GM19467 (cell line): ENCODE measurements at regions not wholly inside any gene's neighbourhood (a gene's known extent, or its start where the extent isn't known, plus 50 kb on each side); places are given as distances from the start of the nearest gene placed in this dataset.

Source experiments
- ATAC-seq: cut with Tn5 transposase; IDR thresholded peaks from one replicate; pipeline ENCODE4 v1.9.1; 2021; ENCODE audit warnings: mild to moderate bottlenecking, moderate library complexity; ENCODE audit not compliant: unreplicated experiment

DNA sequence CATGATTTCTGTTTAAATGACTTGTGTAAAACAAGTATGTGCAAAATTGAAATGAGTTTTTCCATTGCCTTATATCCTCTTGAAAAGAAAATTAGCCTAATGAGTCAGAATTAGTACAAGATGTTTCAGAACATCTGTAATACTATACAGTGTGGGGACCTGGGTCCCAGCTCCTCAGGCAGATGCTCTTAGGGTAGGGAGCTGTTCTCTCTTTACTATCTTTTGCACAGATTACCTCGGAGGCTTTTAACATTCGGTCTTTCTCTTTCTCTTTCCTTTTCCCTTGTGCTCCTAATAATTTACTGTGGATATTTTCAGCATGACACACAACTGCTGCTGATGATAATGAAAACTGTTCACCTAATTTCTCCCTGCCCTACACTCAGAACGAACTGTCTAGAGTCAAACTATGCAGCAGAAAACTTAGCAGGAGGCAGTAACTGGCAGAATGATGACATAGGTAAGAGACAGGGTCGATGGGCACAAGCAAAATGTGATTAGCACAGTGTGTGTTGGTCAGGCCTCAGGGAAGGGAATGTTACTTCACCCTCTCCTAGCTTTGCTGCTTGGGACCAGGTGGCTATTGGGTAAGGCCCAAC, 455.3 kb downstream of the PDHA2 start:
- no peak for ATAC-seq

DNA sequence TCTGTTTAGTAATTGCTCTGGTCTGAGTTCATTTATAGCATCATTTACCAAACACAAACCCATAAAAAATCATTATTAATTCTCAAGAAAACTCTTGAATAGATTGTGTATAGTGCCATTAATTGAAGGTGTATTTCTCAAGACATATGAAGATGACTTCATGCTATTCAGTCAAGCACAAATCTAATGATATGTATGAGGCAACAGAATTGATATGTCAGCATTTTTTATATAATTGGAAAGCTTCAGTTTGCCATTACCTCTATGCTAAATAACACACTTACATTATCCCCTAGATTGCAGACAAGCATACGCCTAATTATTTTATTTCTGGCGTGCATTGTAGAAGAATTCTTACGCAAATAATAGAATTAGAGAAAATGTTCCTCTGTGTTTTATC, 461.8 kb downstream of the PDHA2 start:
- ATAC-seq, result no peak

DNA sequence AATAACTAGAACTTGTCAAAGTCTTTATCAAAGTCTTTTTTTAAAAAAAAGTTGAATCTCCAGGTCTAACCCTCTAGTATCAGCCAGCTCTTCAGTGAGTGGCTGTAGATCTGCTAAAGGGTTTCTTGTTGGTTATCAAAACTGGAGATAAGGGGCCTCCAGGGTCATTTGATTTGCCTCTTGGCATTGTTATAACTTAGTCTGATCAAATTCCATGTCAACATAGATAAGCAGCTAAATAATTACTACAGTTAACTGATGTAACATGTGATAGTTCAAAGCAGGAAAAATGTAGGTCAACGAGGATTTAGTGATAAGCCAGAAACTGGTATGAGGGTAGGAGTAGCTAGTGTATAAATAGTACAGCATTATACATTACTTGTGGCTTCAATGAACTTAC, 465.1 kb downstream of the PDHA2 start:
- no peak for ATAC-seq

DNA sequence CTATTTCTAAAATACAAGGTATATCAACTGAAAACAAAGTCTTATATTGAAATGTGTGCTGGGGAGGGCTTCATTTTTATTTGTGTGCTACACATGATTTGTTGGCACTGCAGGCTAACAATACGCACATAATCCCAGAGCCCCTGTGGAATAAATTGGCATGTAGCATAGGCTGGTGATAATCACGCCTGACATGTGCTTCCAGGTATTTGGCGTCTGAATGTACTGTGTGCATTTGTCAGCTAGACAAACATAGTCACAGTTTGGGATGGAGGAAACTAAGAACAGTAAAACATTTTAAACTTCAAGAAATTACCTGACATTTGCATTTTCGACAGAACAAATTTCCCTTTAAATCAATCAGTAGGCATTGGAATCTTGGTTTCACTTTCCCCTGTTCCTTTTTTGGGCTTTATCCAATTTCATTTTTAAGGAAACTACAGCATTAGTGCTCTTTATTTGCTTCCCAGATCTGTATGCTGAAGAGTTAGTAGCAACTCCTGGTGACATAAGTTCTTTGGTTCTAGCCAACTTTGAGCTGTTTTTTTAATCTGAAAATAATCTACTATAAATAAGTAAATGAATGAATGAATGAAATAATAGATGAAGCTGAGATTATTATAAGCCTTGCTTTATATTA, 472.3 kb downstream of the PDHA2 start:
- no peak for ATAC-seq

DNA sequence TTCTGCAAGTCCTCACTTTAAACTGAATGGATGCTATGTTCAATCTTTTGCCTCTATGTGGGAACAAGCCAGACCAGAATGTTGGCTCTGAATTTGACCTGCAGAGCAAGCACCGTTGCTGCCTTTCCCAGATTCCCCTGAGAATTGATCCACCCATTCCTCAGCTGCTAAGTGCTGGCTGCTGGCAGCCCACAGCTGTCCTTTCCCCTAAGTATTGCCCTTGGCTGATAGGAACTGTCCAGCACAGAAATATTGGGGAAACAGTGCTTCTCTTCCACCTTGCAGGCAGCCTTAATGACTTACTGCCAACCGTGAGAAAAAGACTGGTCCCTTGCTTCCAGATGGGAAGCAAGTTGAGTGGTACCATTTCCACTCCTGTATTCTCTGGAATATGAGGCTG, 475.9 kb downstream of the PDHA2 start:
- ATAC-seq, result no peak

DNA sequence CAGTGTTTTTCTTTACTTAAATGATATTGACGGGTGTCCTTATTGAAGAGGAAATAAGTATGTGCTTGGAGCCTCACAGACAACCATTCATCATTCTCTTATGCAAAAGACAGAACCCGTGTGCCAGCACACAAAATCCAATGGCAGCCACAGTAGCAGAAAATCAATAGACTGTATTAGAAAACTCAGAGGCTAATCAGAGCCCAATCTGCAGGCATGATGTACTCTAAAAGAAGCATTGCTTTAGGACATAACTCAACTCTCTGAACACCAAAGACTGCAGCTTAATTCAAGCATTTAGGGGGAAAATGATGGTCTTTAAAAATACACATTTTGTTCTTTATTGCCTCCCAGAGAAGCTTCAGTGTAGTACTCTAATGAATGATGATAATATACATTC, 476.9 kb downstream of the PDHA2 start:
- no peak for ATAC-seq

DNA sequence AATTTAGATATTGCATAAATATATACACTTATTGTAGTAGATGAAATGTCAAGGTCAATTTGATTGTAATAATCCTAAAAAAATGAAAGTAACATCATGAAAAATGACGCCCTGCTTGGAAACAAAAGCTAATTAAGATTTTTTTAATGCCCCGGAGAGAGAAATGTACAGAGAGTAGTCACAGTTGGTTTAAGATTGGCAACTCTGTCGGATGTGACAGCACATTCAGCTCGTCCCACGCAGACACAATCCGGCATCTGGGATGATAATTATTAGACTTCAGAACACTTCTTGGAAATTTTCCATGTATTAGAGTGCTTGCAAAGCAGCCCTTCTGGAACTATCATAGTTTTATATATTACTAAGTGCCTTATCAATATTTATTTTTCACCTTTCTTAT, 478.0 kb downstream of the PDHA2 start:
- no peak for ATAC-seq

DNA sequence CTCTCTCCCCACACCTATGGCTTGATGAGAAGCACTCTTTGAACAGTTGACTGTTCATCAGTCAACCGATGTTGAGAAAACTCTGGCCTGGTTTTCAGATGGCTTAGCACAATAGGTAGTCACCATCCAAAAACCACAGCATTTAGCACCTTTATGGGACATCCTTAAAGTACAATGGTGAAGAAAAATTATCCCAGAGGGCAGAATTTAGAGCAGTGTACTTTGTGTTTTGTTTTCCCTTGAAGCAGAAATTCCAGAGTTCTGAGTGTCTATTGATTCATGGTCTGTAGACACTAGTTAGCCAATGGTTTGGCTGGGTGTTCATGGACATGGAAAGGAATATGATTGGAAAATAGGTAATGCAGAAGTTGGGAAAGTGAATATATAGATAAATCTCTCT, 487.0 kb downstream of the PDHA2 start:
- no peak for ATAC-seq

DNA sequence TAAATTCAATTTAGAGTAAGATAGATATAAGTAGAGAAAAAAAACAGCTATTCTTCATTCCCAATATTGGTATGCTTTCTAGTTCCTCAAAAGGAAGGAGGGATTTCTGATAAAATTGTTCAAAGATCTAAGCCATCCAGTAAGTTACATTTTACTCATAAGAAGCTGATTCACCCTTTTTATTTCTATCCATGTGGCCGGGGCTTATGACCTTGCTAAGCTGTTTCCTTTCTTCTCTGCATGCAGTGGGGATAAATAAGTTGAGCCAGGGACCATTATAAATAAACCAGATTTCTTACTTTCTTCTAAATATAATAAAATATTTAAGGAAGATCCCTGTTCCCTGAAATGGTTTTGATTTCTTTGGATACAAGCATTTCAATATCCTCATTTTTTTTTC, 502.3 kb downstream of the PDHA2 start:
- ATAC-seq, result no peak

DNA sequence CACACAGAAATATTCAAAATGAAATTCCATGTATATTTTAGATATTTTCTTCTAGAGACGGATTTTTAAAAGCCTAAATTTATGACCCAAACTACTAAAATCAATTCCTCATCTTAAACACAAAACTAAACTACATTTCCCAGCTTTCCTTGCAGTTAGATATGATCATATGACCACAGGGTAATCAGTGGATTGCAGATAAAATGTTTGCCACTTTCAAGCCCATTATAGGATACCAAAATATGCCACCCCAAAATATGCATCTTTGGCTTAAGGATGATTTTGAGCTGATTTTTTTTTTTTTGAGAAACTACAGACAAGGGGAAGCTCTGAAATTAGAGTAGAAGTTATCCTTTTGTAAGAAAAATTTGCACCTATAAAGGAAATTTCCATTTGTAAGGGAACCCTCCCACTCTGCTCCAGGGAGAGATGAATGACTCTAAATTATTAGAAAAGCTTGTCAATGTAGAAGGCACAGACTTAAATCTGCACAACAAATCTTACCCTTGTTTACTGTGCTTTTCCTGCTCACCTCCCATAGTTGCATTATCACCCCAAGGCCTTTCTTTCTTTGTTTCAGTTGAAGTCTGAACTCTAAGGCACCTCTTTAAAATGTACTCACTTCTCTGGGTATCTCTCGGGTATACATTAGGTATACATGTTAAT, 503.0 kb downstream of the PDHA2 start:
- no peak for ATAC-seq

DNA sequence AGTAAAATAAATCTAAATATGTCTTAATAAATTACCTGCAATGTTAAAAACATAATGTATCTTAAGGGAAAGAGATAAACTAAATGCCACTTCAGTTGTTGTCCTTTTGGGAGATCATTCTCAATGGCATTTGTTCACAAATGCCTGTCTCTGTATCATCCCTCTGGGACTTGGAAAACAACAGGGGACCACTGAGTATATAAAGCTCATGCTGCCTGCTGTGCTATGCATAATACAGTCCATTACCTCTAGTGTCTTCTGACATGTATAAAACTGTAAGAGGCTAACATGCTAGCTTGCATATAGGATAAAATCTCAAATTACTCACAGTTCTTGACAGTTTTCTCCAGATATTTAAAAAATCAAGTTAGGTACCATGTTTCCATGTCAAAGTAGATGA, 503.9 kb downstream of the PDHA2 start:
- no peak for ATAC-seq

DNA sequence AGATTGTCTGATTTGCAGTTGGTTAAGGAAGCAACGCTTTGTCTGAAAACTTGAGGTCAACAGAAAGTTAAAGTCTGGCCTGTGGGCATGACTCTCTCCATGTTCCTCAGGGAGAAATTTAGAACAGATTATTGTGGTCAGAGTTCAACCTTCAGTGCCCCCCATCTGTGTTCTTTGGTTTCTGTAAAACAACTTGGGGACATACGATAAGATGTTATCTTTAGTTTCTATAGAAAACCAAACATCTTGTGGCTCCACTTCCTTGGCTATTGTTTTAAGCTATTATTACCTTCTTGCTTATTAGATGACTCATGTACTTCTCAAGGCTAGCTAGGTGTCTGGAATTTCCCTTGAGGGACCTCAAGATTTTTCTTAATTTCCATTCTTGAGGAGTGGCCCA, 507.7 kb downstream of the PDHA2 start:
- no peak for ATAC-seq

DNA sequence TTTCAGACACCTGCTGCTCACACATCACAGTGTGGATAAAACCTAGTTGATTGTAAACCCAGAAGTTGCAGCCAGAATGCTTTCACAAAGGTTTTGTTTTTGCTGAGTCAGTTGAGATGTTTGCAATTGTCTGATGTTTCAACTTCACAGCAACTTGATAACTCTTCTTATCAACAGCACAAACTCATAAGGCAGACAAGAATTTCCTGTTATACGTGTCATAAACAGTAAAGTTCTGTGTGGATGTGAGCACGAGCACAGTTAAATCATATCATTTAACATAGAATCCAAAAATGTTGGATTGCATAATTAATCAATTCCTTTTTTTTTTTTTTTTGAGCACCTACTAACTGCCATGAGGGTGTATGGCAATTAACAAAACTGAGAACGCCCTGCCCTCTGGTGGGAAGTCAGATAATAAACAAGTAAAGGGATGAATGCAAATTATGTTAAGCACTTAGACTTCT, 512.2 kb downstream of the PDHA2 start:
- ATAC-seq, result no peak

DNA sequence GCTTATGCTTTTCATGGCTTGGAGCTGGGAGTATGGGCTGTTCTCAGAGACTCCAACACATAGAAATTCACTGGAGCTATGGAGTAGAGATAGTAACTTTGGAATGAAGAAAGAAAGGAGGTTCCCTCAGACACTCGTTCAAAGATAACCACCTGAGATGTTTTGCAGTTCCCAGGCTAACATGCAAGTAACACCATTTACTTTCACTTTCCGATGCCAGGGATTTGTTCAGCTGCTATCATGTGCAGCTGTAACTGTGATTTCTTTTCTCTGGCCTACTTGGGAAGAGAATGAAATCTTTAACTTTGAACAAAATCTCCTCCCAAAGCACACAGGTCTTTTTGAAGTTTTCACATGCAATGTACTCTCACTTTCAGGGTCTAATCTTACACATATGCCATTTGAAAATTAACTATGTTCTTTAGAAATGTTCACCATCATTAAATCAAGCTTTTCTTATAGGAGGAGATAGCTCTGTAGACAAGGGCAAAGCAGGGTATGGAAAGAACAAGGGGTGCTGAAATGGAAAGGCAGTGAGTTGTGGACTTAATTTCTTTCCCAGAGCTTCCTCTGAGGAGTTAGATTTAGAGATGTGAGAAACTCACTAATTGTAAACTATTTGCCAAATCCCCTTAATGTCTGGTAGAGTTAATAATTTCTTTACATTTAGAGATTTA, 514.3 kb downstream of the PDHA2 start:
- ATAC-seq, result no peak

DNA sequence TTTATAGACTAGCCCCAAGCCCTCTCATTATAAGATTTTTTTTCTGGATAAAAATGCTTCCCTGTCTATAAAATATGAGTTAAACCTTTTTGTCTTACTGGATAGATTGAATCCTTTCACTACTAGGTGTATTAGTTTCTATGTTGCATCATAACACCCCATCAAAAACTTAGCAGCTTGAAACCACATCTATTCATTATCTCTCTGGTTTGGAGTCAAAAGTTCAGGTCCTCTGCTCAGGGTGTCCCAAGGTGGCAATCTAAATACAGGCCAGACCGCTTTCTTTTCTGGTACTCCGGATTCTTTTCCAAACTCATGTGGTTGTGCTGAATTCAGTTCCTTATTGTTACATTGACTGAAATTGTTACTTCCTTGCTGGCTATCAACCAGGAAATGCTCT, 515.5 kb downstream of the PDHA2 start:
- no peak for ATAC-seq

DNA sequence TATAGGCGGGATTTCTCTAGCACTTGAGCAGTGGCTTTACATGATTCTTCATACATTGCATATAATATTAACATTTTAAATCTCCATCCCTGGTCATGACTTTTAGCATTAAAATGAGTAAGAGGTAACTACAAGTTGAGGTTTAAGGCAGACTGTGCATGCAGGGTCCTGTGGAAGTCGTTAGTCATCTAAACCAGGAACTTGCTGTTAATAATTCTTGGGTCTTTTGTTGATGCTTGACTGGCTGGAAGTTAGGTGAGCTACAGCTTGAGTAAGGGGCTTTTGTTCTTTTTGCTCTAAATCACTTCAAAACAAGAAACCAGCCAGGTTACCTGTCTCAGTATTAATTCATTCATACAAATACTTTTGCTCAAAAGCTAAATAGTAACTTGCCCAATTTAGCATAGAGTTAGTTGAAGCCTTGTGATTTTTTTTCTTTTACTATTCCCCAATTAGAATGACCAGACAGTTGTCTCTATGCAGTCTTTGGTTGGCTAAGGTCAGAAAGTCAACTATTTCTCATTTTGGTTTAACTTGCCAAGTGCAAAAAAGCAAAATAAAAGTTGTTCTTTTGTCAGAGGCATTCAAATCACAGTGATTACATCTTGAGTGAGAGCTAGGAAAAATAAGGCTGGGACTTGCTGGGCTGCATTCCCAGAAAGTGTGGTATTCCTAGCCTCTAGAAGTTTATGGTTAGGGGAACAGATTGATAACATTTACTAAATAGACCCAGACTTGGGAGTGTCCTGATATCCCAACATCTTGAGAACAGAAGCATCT, 516.9 kb downstream of the PDHA2 start:
- ATAC-seq, result no peak

DNA sequence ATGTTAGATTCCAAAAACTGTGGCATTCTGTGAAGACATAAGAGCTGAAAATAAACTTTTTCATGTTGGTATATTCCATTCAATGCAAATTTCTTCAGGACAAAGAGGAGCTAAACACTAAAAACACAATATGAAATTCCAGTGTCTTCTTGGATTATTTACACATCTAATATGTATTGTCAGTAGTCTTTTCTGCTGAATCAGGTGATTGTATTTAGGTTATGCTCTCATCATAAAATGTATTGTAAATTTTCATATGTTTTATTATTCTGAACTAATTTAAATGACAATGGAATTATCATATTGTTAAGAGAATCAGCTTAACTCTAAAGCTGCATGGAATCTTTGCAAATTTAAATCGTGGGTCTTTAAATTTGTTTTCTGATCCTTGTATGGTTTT, 526.7 kb downstream of the PDHA2 start:
- no peak for ATAC-seq

DNA sequence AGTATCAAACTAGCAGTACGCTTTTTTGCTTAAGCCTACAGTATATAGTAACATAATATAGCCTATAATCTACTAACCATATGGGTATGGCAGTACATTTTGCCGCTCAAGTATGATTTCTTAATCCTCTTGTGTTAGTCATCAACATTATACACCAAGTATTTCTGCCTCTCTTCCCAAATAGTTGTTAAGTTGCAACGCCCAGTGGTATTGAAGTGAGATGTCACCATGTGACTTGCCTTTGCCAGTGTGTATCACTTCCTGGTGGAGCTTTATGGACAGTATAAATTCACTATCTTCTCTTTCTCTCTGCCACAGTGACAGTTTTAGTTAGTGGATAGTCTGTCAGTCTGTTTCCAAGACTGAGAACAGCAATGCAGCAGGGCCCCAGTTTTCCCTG, 535.5 kb downstream of the PDHA2 start:
- ATAC-seq, result no peak

DNA sequence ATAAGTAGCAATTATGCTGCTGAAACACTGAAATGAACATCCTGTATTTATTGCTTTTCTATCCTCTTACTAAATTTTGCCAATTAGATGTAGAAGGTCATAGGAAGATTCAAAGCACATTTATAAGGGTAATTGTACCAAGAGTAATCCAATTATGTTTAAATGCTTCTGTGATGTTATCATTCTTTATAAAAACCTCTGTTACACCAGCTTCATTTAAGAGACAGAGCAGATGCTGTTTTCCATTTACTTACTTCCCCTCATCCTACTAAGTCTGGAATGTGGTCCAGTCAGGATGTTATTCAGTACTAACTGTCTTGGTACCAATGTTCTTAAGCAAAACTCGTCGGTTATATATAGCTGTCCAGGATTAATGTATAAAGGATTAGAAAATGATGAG, 539.6 kb downstream of the PDHA2 start:
- ATAC-seq, result no peak

DNA sequence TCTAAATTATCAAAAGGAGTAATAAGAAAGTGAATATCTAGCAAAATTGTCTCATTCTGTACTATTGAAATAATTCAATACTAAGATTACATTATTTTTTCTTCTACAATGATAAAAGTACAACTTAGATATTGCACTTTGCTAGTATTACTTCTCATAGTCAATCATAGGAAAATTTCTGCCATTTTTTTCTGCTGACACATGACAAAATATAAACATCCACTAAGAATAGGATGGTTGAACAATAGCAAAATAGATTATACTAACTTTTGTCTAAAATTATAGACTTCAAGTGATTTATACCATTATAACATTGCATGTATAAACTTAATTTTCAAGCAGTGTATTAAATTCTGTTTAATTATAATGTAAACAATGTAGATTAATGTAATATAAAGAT, 540.2 kb downstream of the PDHA2 start:
- ATAC-seq, result no peak

DNA sequence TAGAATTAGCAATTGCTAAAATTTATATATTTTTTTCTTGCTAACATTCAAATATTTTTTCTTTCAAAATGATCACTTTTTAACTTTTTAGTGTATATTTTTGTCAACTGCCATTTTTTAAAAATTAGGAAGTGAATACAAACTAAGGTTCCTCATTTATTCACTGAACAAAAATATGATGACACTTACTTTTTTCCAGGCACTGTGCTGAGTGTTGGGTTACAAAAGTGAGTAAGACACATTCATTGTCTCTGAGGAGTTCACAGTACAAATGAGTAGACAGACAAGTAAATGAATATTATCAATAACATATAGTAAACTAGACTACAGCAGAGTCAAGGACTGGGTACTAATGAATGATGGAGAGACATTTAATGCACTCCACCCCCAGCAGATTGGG, 543.5 kb downstream of the PDHA2 start:
- no peak for ATAC-seq
